GM23338 (cell line): ENCODE measurements at regions not wholly inside any gene's neighbourhood (a gene's known extent, or its start where the extent isn't known, plus 50 kb on each side); places are given as distances from the start of the nearest gene placed in this dataset.

Experiments
- ATAC-seq: fragments of 200-7000 bp; cut with Tn5 transposase; 3 replicates; pipeline ENCODE4 v1.9.1; 2020
- DNase-seq: peaks from one replicate; pipeline ENCODE4 v3.0.0-alpha.2; 2015; ENCODE audit warnings: low spot score
- H2AFZ ChIP-seq: fragments of 200-600 bp; sonication (generic); 2 replicates; pipeline ENCODE4 v1.8.0; 2016; ENCODE audit warnings: antibody characterized with exemption, mild to moderate bottlenecking, moderate library complexity
- H3F3A ChIP-seq: fragments of 200-600 bp; sonication (generic); replicated peaks from 2 replicates; pipeline ENCODE4 v1.8.0; 2017; ENCODE audit warnings: antibody characterized with exemption, mixed run types, low read depth
- H3K27ac ChIP-seq: fragments of 200-600 bp; sonication (generic); 2 replicates; pipeline ENCODE4 v1.6.1; 2016; ENCODE audit warnings: low read depth
- H3K27me3 ChIP-seq: fragments of 200-600 bp; sonication (generic); 2 replicates; pipeline ENCODE4 v1.8.0; 2016; ENCODE audit warnings: mild to moderate bottlenecking, mixed run types, moderate library complexity; ENCODE audit not compliant: insufficient read depth
- H3K36me3 ChIP-seq: fragments of 200-600 bp; sonication (generic); 2 replicates; pipeline ENCODE4 v1.8.0; 2016; ENCODE audit warnings: mild to moderate bottlenecking; ENCODE audit not compliant: insufficient read depth
- H3K4me1 ChIP-seq: fragments of 200-600 bp; sonication (generic); 2 replicates; pipeline ENCODE4 v1.8.0; 2016; ENCODE audit warnings: mild to moderate bottlenecking, moderate library complexity; ENCODE audit not compliant: insufficient read depth
- H3K4me2 ChIP-seq: fragments of 200-600 bp; sonication (generic); 2 replicates; pipeline ENCODE4 v1.7.1; 2017; ENCODE audit warnings: mixed run types
- H3K4me3 ChIP-seq: fragments of 200-600 bp; sonication (generic); 2 replicates; pipeline ENCODE4 v1.6.1; 2016; ENCODE audit warnings: mixed run types
- H3K79me2 ChIP-seq: fragments of 200-600 bp; sonication (generic); replicated peaks from 2 replicates; pipeline ENCODE4 v1.8.0; 2017; ENCODE audit warnings: mild to moderate bottlenecking; ENCODE audit not compliant: insufficient read depth
- H3K9me2 ChIP-seq: fragments of 200-600 bp; sonication (generic); 2 replicates; pipeline ENCODE4 v1.8.0; 2017; ENCODE audit not compliant: insufficient read depth
- H4K20me1 ChIP-seq: fragments of 200-600 bp; sonication (generic); replicated peaks from 2 replicates; pipeline ENCODE4 v1.8.0; 2017; ENCODE audit warnings: mild to moderate bottlenecking; ENCODE audit not compliant: insufficient read depth
- H3K27ac Mint-ChIP-seq: 2 replicates; pipeline ENCODE4 v1.8.0; 2020; ENCODE audit warnings: inconsistent platforms, mild to moderate bottlenecking, moderate library complexity, mixed read lengths
- H3K27me3 Mint-ChIP-seq: 3 replicates; pipeline ENCODE4 v1.8.0; 2022; ENCODE audit warnings: low read depth, mild to moderate bottlenecking, moderate library complexity, mixed read lengths, inconsistent platforms; ENCODE audit not compliant: insufficient read depth, poor library complexity
- H3K36me3 Mint-ChIP-seq: 3 replicates; pipeline ENCODE4 v1.8.0; 2021; ENCODE audit warnings: low read depth, mild to moderate bottlenecking, inconsistent platforms, moderate library complexity, mixed read lengths
- H3K4me1 Mint-ChIP-seq: 3 replicates; pipeline ENCODE4 v1.8.0; 2020; ENCODE audit warnings: mild to moderate bottlenecking, inconsistent platforms, mixed read lengths
- H3K4me3 Mint-ChIP-seq: 3 replicates; pipeline ENCODE4 v1.8.0; 2021; ENCODE audit warnings: moderate library complexity, mild to moderate bottlenecking, inconsistent platforms, mixed read lengths
- H3K9me3 Mint-ChIP-seq: 3 replicates; pipeline ENCODE4 v1.8.0; 2020; ENCODE audit warnings: moderate library complexity, mild to moderate bottlenecking, inconsistent platforms, mixed read lengths
- CREB1 ChIP-seq: fragments of 250-450 bp; sonication (Bioruptor Pico); IDR thresholded peaks from 2 replicates; pipeline ENCODE4 v1.5.0; 2020; ENCODE audit warnings: low read depth, mild to moderate bottlenecking, moderate library complexity
- CTCF ChIP-seq, 2 experiments: fragments of 200-600 bp in 1 of 2; sonication (generic) in 1 of 2; conservative IDR thresholded peaks; 2 replicates each; pipeline versions ENCODE4 v1.5.1 to v1.6.1; 2016 to 2017; ENCODE audit warnings: antibody characterized with exemption in 2 of 2, low read depth in 2 of 2, mild to moderate bottlenecking in 2 of 2, moderate library complexity in 1 of 2
- ETS1 ChIP-seq: IDR thresholded peaks from 2 replicates; pipeline ENCODE4 v1.6.1; 2016; ENCODE audit warnings: antibody characterized with exemption
- EZH2 ChIP-seq: fragments of 200-600 bp; sonication (generic); IDR thresholded peaks from one replicate; pipeline ENCODE4 v1.8.0; 2017; ENCODE audit warnings: antibody characterized with exemption, mild to moderate bottlenecking, low read depth; ENCODE audit not compliant: unreplicated experiment
- EZH2phosphoT487 ChIP-seq: fragments of 200-600 bp; sonication (generic); IDR thresholded peaks from one replicate; pipeline ENCODE4 v1.8.1; 2018; ENCODE audit warnings: antibody characterized with exemption; ENCODE audit not compliant: unreplicated experiment
- JUNB ChIP-seq: IDR thresholded peaks from one replicate; pipeline ENCODE4 v1.6.1; 2016; ENCODE audit warnings: antibody characterized with exemption; ENCODE audit not compliant: unreplicated experiment
- NANOG ChIP-seq: IDR thresholded peaks from 2 replicates; pipeline ENCODE4 v1.6.1; 2016; ENCODE audit warnings: antibody characterized with exemption, borderline replicate concordance
- POLR2AphosphoS5 ChIP-seq: IDR thresholded peaks from 2 replicates; pipeline ENCODE4 v1.6.1; 2016; ENCODE audit warnings: antibody characterized with exemption, low read depth
- REST ChIP-seq: IDR thresholded peaks from one replicate; pipeline ENCODE4 v1.6.1; 2018; ENCODE audit warnings: antibody characterized with exemption; ENCODE audit not compliant: unreplicated experiment
- STAT1 ChIP-seq: IDR thresholded peaks from one replicate; pipeline ENCODE4 v1.6.1; 2016; ENCODE audit warnings: antibody characterized with exemption; ENCODE audit not compliant: unreplicated experiment
- ZNF114 ChIP-seq: fragments of 250-450 bp; sonication (Bioruptor Pico); IDR thresholded peaks from 2 replicates; pipeline ENCODE4 v1.5.0; 2020; ENCODE audit warnings: mild to moderate bottlenecking, moderate library complexity
- ZNF331 ChIP-seq: fragments of 250-450 bp; sonication (Bioruptor Pico); IDR thresholded peaks from 2 replicates; pipeline ENCODE4 v1.5.0; 2020; ENCODE audit warnings: low read depth, mild to moderate bottlenecking, moderate library complexity
- ZNF462 ChIP-seq: fragments of 250-450 bp; sonication (Bioruptor Pico); IDR thresholded peaks from 2 replicates; pipeline ENCODE4 v1.5.0; 2020; ENCODE audit warnings: mild to moderate bottlenecking, moderate library complexity

- no peak overlapping the region for H3K27ac Mint-ChIP-seq
- Histone ChIP-seq H3K27me3 (no peaks in the 10 kb centered on the region), H3K4me2 (no peak overlapping the region), H3K4me3 (no peak overlapping the region), H2AFZ (no peak overlapping the region), H3K36me3 (no peaks in the 10 kb centered on the region), H3K9me2 (no peaks in the 10 kb centered on the region), H4K20me1 (no peaks in the 10 kb centered on the region), H3K79me2 (no peaks in the 10 kb centered on the region), H3K27ac (no peak overlapping the region), H3F3A (no peaks in the 10 kb centered on the region), H3K4me1 (no peaks in the 10 kb centered on the region)
- TF ChIP-seq POLR2AphosphoS5 (no peak), ZNF331 (CRISPR knock-in tag) (no peak), ZNF462 (CRISPR knock-in tag) (no peak), ZNF114 (CRISPR knock-in tag) (no peak), STAT1 (no peak), EZH2phosphoT487 (no peak), CTCF (conservative IDR thresholded peaks at IDR 0.05; ENCODE audit: low read depth in 2 of 2) (no peak), JUNB (no peak), EZH2 (no peak), REST (no peak), ETS1 (no peak), CREB1 (no peak), NANOG (no peak)
- DNase-seq (no peak), ATAC-seq (no peak)
- H3K4me3 Mint-ChIP-seq = no peak overlapping the region
- no peaks in the 10 kb centered on the region for H3K4me1 Mint-ChIP-seq
- H3K27me3 Mint-ChIP-seq = peaks cover 1% of the 10 kb centered on the region
- peaks cover 3% of the 10 kb centered on the region; the same call in 1 of the 3 replicates for H3K9me3 Mint-ChIP-seq
- H3K36me3 Mint-ChIP-seq = no peaks in the 10 kb centered on the region
Observed at GRCh38 chr3:187870360-187871203, 125.3 kb upstream of the BCL6 start.
